Neural cell (in vitro differentiated cells): ENCODE measurements at regions not wholly inside any gene's neighbourhood (a gene's known extent, or its start where the extent isn't known, plus 50 kb on each side); places are given as distances from the start of the nearest gene placed in this dataset.

Experiments used
- CTCF ChIP-seq: fragments of 450-650 bp; IDR thresholded peaks from 2 replicates; pipeline ENCODE4 v1.5.1; 2014; ENCODE audit warnings: antibody characterized with exemption, mild to moderate bottlenecking, moderate library complexity; ENCODE audit not compliant: poor library complexity, severe bottlenecking
- EP300 ChIP-seq: fragments of 450-650 bp; conservative IDR thresholded peaks from 2 replicates; pipeline ENCODE4 v1.6.1; 2014; ENCODE audit warnings: antibody characterized with exemption, mild to moderate bottlenecking, moderate library complexity; ENCODE audit not compliant: poor library complexity, severe bottlenecking
- EZH2 ChIP-seq: fragments of 200-600, 300-800 bp; shearing (Covaris generic), sonication (generic); IDR thresholded peaks from 2 replicates; pipeline ENCODE4 v1.6.1; 2014; ENCODE audit warnings: antibody characterized with exemption, low read length, borderline replicate concordance, mild to moderate bottlenecking; ENCODE audit not compliant: insufficient read depth, poor library complexity, severe bottlenecking
- MXI1 ChIP-seq: fragments of 450-650 bp; conservative IDR thresholded peaks from 2 replicates; pipeline ENCODE4 v1.6.1; 2014; ENCODE audit warnings: antibody characterized with exemption, mild to moderate bottlenecking; ENCODE audit not compliant: poor library complexity, severe bottlenecking
- POLR2AphosphoS5 ChIP-seq: IDR thresholded peaks from 2 replicates; pipeline ENCODE4 v1.6.1; 2012
- RAD21 ChIP-seq: fragments of 450-650 bp; conservative IDR thresholded peaks from 2 replicates; pipeline ENCODE4 v1.6.1; 2014; ENCODE audit warnings: antibody characterized with exemption, mild to moderate bottlenecking, moderate library complexity
- SMC3 ChIP-seq: fragments of 450-650 bp; conservative IDR thresholded peaks from 2 replicates; pipeline ENCODE4 v1.6.1; 2014; ENCODE audit warnings: antibody characterized with exemption, mild to moderate bottlenecking, moderate library complexity; ENCODE audit not compliant: poor library complexity
- TAF1 ChIP-seq: IDR thresholded peaks from 2 replicates; pipeline ENCODE4 v1.6.1; 2012; ENCODE audit warnings: low read depth

- TF ChIP-seq CTCF (no peak), SMC3 (no peak), POLR2AphosphoS5 (no peak), RAD21 (no peak), TAF1 (no peak), EZH2 (no peak), EP300 (no peak), MXI1 (no peak)
Measured at GRCh38 chr22:49216579-49216978, 611.1 kb downstream of the BRD1 start.
